ENCODE measurements at regions not wholly inside any gene's neighbourhood (a gene's known extent, or its start where the extent isn't known, plus 50 kb on each side); places are given as distances from the start of the nearest gene placed in this dataset.

- H3K36me3 ChIP-seq: no peaks in the 10 kb centered on the region
- H3K27ac ChIP-seq: no peak overlapping the region
Measured at GRCh38 chr5:169472544-169472943, 111.0 kb upstream of the SPDL1 start.

GRCh38 chr5:169471021-169471420, 112.6 kb upstream of the SPDL1 start:
- intact Hi-C loops (cut with DNase I): no loop called here
- 89 to 93% methylated on average over 4 of the region's 4 CpGs for WGBS, 2 donors
- no peak for DNase-seq

More at GRCh38 chr5:169472544-169472943, 111.0 kb upstream of the SPDL1 start:
- no peak overlapping the region for H3K4me3 ChIP-seq (replicated peaks in 1 of 3)
- no peak for TF ChIP-seq POLR2A (IDR thresholded peaks at IDR 0.05)
- TF ChIP-seq CTCF (IDR thresholded peaks at IDR 0.05): no peak
- H3K9me3 ChIP-seq: no peaks in the 10 kb centered on the region
- WGBS, 2 donors: 73 to 74% methylated on average over 5 of the region's 5 CpGs
- no peaks in the 10 kb centered on the region for H3K27me3 ChIP-seq
- peaks cover 4% of the 10 kb centered on the region in 2 donors for H3K4me1 ChIP-seq
- no peak for DNase-seq
- intact Hi-C loops (cut with DNase I): no loop called here

GRCh38 chr5:169467041-169467771, 116.4 kb upstream of the SPDL1 start:
- peaks cover 12 to 15% of the 10 kb centered on the region in 2 donors for H3K4me1 ChIP-seq
- H3K27me3 ChIP-seq: no peaks in the 10 kb centered on the region
- DNase-seq: peak; percentile 68 to 76
- WGBS, 2 donors: 16 to 22% methylated on average over 5 of the region's 5 CpGs
- no peak overlapping the region for H3K4me3 ChIP-seq (replicated peaks in 1 of 3)
- no peak for TF ChIP-seq POLR2A (IDR thresholded peaks at IDR 0.05)
- no peak for TF ChIP-seq CTCF (IDR thresholded peaks at IDR 0.05)
- H3K27ac ChIP-seq: peak overlapping the region in 2 of 3 donors; percentile 39 to 52
- no peaks in the 10 kb centered on the region for H3K9me3 ChIP-seq
- intact Hi-C loops (cut with DNase I): no loop called here
- no peaks in the 10 kb centered on the region for H3K36me3 ChIP-seq

More at GRCh38 chr5:169471021-169471420, 112.6 kb upstream of the SPDL1 start:
- H3K4me1 ChIP-seq: peaks cover 12 to 15% of the 10 kb centered on the region in 2 donors
- TF ChIP-seq POLR2A (IDR thresholded peaks at IDR 0.05) (no peak), CTCF (IDR thresholded peaks at IDR 0.05) (no peak)
- no peaks in the 10 kb centered on the region for H3K36me3 ChIP-seq
- no peak overlapping the region for H3K27ac ChIP-seq
- no peaks in the 10 kb centered on the region for H3K9me3 ChIP-seq
- H3K27me3 ChIP-seq: no peaks in the 10 kb centered on the region
- no peak overlapping the region for H3K4me3 ChIP-seq (replicated peaks in 1 of 3)

- Histone ChIP-seq H3K27me3 (no peaks in the 10 kb centered on the region), H3K27ac (no peak overlapping the region), H3K4me1 (peaks cover 0 to 3% of the 10 kb centered on the region in 2 donors), H3K36me3 (no peaks in the 10 kb centered on the region), H3K4me3 (replicated peaks in 1 of 3) (no peak overlapping the region), H3K9me3 (no peaks in the 10 kb centered on the region)
- TF ChIP-seq CTCF (IDR thresholded peaks at IDR 0.05) (no peak), POLR2A (IDR thresholded peaks at IDR 0.05) (no peak)
- WGBS, 2 donors: 92 to 93% methylated on average over 6 of the region's 6 CpGs
- intact Hi-C loops (cut with DNase I): no loop called here
- DNase-seq: no peak
Measured at GRCh38 chr5:169460896-169461295, 122.7 kb upstream of the SPDL1 start.

- peaks cover 0 to 3% of the 10 kb centered on the region in 2 donors for H3K4me1 ChIP-seq
- H3K27me3 ChIP-seq: no peaks in the 10 kb centered on the region
- 89 to 91% methylated on average over 1 of the region's 1 CpG for WGBS, 2 donors
- no peak for DNase-seq
- intact Hi-C loops (cut with DNase I): no loop called here
- no peaks in the 10 kb centered on the region for H3K9me3 ChIP-seq
- no peak overlapping the region for H3K4me3 ChIP-seq (replicated peaks in 1 of 3)
- no peaks in the 10 kb centered on the region for H3K36me3 ChIP-seq
- TF ChIP-seq CTCF (IDR thresholded peaks at IDR 0.05) (no peak), POLR2A (IDR thresholded peaks at IDR 0.05) (no peak)
- H3K27ac ChIP-seq: no peak overlapping the region
Measured at GRCh38 chr5:169460123-169460522, 123.5 kb upstream of the SPDL1 start.

Measured in thyroid gland (tissue), 4 donors.